Osteoblast (primary cell): ENCODE measurements at regions not wholly inside any gene's neighbourhood (a gene's known extent, or its start where the extent isn't known, plus 50 kb on each side); places are given as distances from the start of the nearest gene placed in this dataset.

Experiments
- DNase-seq: peaks from one replicate; pipeline ENCODE4 v3.0.0; 2011; ENCODE audit warnings: low spot score, mixed read lengths; ENCODE audit not compliant: insufficient read length; ENCODE audit errors: missing footprints
- H2AFZ ChIP-seq: 2 replicates; pipeline ENCODE4 v1.6.0; 2011; ENCODE audit warnings: mild to moderate bottlenecking, low read length
- H3K27ac ChIP-seq: 2 replicates; pipeline ENCODE4 v1.5.1; 2011; ENCODE audit warnings: mild to moderate bottlenecking, low read depth, low read length, moderate library complexity
- H3K27me3 ChIP-seq: 2 replicates; pipeline ENCODE4 v1.6.0; 2012; ENCODE audit warnings: mild to moderate bottlenecking, control low read depth, inconsistent platforms, low read length, moderate library complexity; ENCODE audit not compliant: insufficient read depth
- H3K36me3 ChIP-seq: 2 replicates; pipeline ENCODE4 v1.5.1; 2011; ENCODE audit warnings: mild to moderate bottlenecking, low read length, control low read depth, moderate library complexity; ENCODE audit not compliant: insufficient read depth
- H3K4me1 ChIP-seq: 2 replicates; pipeline ENCODE4 v1.5.1; 2011; ENCODE audit warnings: mild to moderate bottlenecking, low read length, control low read depth, moderate library complexity; ENCODE audit not compliant: insufficient read depth
- H3K4me2 ChIP-seq: 2 replicates; pipeline ENCODE4 v1.6.0; 2011; ENCODE audit warnings: mild to moderate bottlenecking, low read length; ENCODE audit not compliant: insufficient read depth
- H3K4me3 ChIP-seq: fragments of 200-600 bp; sonication (generic); 3 replicates; pipeline ENCODE4 v1.5.1; 2012; ENCODE audit warnings: mild to moderate bottlenecking, low read length, inconsistent platforms; ENCODE audit not compliant: insufficient read depth
- H3K79me2 ChIP-seq: 2 replicates; pipeline ENCODE4 v1.6.0; 2012; ENCODE audit warnings: mild to moderate bottlenecking, low read length, control low read depth, inconsistent platforms; ENCODE audit not compliant: insufficient read depth
- H3K9me3 ChIP-seq: 2 replicates; pipeline ENCODE4 v1.5.1; 2011; ENCODE audit warnings: low read depth, low read length, control low read depth
- H4K20me1 ChIP-seq: 2 replicates; pipeline ENCODE4 v1.6.0; 2012; ENCODE audit warnings: mild to moderate bottlenecking, low read length, control low read depth; ENCODE audit not compliant: insufficient read depth
- TF ChIP-seq, protein P1 (sequence below): IDR thresholded peaks from 2 replicates; pipeline ENCODE4 v1.5.1; 2011; ENCODE audit warnings: mild to moderate bottlenecking, low read depth, low read length, moderate library complexity; ENCODE audit errors: extremely low read depth

DNA sequence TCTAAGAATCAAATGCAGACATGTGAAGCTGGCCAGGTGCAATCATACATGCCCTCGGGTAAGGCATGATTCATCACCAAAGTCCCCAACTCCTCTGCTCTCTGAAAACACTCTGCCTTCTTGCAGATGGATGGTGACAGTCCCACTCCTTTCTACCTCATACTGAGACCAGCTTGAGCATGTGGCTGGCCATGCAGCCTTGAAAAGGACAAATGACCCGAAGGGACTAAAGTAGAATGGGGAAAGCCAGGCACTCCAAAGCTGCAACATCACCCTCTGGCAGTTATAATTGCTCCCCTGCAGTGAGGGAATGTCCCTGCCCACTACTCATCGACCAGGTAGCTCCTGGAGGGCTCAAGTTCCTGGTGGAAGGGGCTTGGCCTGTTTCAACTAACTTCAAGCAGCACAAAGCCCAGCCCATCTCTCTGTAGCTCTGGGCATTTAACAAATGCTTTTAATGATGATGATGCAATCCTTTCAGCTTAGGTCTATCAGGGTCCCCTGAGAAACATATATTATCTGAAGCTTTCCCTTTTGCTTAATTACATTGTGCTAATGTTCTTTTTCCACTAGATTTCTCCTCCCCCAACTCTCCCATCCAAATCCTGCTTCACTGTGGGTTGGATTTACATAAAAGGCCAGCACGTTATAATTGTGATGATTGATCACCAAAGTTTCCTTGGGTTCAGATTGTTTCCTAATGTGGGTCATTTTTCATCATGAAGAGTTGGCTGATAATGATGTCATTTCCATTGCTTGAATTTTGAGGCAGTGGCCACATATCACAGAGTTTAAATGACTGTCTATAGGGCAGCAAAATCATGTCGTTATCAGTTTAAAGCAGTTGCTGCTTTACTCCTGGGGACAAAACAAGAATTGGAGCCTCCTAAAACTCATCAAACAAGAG lies 436.5 kb upstream of the SLC30A5 start:
- Histone ChIP-seq H3K4me2 (no peak overlapping the region), H3K36me3 (no peaks in the 10 kb centered on the region), H3K4me1 (no peaks in the 10 kb centered on the region), H4K20me1 (no peaks in the 10 kb centered on the region), H2AFZ (no peak overlapping the region), H3K79me2 (no peaks in the 10 kb centered on the region), H3K27me3 (no peaks in the 10 kb centered on the region), H3K4me3 (no peak overlapping the region), H3K9me3 (no peaks in the 10 kb centered on the region), H3K27ac (no peak overlapping the region)
- no peak for DNase-seq
- TF ChIP-seq, protein P1, sequence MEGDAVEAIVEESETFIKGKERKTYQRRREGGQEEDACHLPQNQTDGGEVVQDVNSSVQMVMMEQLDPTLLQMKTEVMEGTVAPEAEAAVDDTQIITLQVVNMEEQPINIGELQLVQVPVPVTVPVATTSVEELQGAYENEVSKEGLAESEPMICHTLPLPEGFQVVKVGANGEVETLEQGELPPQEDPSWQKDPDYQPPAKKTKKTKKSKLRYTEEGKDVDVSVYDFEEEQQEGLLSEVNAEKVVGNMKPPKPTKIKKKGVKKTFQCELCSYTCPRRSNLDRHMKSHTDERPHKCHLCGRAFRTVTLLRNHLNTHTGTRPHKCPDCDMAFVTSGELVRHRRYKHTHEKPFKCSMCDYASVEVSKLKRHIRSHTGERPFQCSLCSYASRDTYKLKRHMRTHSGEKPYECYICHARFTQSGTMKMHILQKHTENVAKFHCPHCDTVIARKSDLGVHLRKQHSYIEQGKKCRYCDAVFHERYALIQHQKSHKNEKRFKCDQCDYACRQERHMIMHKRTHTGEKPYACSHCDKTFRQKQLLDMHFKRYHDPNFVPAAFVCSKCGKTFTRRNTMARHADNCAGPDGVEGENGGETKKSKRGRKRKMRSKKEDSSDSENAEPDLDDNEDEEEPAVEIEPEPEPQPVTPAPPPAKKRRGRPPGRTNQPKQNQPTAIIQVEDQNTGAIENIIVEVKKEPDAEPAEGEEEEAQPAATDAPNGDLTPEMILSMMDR, result no peak

DNA sequence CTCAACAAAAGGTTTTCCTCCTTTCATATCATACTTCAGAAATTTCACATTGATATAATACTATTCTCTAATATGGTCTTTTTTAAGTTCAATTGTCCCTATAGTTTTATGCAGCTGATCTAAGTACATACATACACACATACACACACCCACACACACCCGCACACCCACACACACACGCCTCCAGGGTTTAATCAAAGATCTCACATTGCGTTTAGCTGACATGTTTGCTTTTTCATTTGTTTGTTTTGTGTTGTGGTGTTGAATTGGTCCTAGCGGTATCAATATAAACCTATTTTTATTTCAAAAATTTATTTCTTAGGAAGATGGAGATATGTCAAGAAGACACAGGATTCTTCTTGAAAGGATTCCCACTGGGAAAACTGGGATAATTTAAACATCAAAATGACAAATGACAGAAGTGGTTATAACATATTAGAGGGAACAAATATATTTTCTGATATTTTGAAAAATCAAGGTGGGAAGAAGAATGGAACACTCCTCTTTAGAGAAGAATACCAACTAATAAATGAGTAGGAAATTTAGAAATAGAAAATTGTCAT lies 434.9 kb upstream of the SLC30A5 start:
- Histone ChIP-seq H3K27me3 (no peaks in the 10 kb centered on the region), H3K4me3 (no peak overlapping the region), H3K27ac (no peak overlapping the region), H2AFZ (no peak overlapping the region), H3K79me2 (no peaks in the 10 kb centered on the region), H3K4me2 (no peak overlapping the region), H3K36me3 (no peaks in the 10 kb centered on the region), H3K9me3 (no peaks in the 10 kb centered on the region), H4K20me1 (no peaks in the 10 kb centered on the region), H3K4me1 (no peaks in the 10 kb centered on the region)
- DNase-seq, result no peak
- TF ChIP-seq, protein P1, result no peak

DNA sequence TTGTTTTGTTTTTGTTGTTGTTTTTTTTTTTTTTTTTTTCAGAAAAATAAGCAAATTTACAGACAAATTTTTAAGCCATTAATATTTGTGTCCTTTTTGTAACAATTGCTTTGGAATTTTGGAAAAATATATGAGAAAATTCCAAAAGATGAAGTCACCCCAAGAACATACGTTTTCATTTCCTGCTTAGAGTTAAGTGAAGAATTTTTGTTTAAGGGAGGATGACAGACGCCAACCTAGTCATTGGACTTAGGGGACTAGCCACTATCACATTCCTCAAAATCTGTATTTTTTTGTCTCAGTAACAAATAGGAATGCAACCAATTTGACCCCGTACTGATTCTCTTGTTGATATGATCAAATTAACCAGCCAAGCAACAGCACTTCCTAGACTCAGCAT lies 433.9 kb upstream of the SLC30A5 start:
- no peak overlapping the region for H3K4me2 ChIP-seq
- no peak overlapping the region for H3K27ac ChIP-seq
- H4K20me1 ChIP-seq, result no peaks in the 10 kb centered on the region
- no peak overlapping the region for H3K4me3 ChIP-seq
- no peaks in the 10 kb centered on the region for H3K36me3 ChIP-seq
- no peaks in the 10 kb centered on the region for H3K4me1 ChIP-seq
- no peak for DNase-seq
- no peak overlapping the region for H2AFZ ChIP-seq
- H3K27me3 ChIP-seq, result no peaks in the 10 kb centered on the region
- no peaks in the 10 kb centered on the region for H3K79me2 ChIP-seq
- no peaks in the 10 kb centered on the region for H3K9me3 ChIP-seq
- TF ChIP-seq, protein P1, result no peak

DNA sequence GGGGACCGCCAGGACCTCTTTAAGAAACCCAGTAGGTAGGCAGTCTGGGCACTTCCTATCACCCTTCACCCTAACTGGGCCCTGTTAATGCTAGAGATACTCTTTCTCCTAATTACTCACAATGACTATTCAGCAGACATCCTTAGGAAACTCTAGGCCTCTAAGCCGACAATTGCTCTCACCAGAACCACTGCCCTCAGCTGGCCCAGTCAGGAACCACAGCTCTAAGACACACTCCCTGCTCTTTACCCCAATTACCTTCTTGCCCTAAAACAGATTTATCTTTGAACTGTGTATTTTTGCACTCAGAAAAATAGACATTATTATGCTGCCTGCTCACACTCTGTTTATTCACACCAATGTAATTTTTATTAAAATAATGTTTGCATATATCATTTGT lies 432.6 kb upstream of the SLC30A5 start:
- Histone ChIP-seq H3K4me3 (no peak overlapping the region), H3K9me3 (no peaks in the 10 kb centered on the region), H2AFZ (no peak overlapping the region), H3K4me1 (no peaks in the 10 kb centered on the region), H4K20me1 (no peaks in the 10 kb centered on the region), H3K4me2 (no peak overlapping the region), H3K27me3 (no peaks in the 10 kb centered on the region), H3K27ac (no peak overlapping the region), H3K79me2 (no peaks in the 10 kb centered on the region), H3K36me3 (no peaks in the 10 kb centered on the region)
- TF ChIP-seq, protein P1, result peak; percentile 66
- DNase-seq, result no peak
